SK-N-SH treated with all-trans-retinoic acid at 6 μM for 48 hours (cell line): ENCODE measurements at regions not wholly inside any gene's neighbourhood (a gene's known extent, or its start where the extent isn't known, plus 50 kb on each side); places are given as distances from the start of the nearest gene placed in this dataset.

Experiments
- ATAC-seq: fragments of 200-7000 bp; cut with Tn5 transposase; 3 replicates; pipeline ENCODE4 v1.9.1; 2020; ENCODE audit warnings: mild to moderate bottlenecking, moderate library complexity
- ARNTL ChIP-seq: fragments of 450-650 bp; formaldehyde crosslinking; IDR thresholded peaks from 2 replicates; pipeline ENCODE4 v1.5.0; 2020; ENCODE audit warnings: low read depth, mild to moderate bottlenecking, moderate library complexity, borderline replicate concordance
- BACH2 ChIP-seq: fragments of 250-450 bp; sonication (Bioruptor Pico); IDR thresholded peaks from 2 replicates; pipeline ENCODE4 v1.9.0; 2021; ENCODE audit warnings: mild to moderate bottlenecking, borderline replicate concordance
- CSDC2 ChIP-seq: fragments of 250-450 bp; sonication (Bioruptor Pico); IDR thresholded peaks from 2 replicates; pipeline ENCODE4 v1.5.0; 2020; ENCODE audit warnings: mild to moderate bottlenecking, moderate library complexity
- ESRRG ChIP-seq: fragments of 250-450 bp; sonication (Bioruptor Pico); IDR thresholded peaks from 2 replicates; pipeline ENCODE4 v1.6.1; 2021; ENCODE audit warnings: mild to moderate bottlenecking
- GLIS3 ChIP-seq: fragments of 250-450 bp; sonication (Bioruptor Pico); IDR thresholded peaks from 2 replicates; pipeline ENCODE4 v1.5.0; 2020; ENCODE audit warnings: mild to moderate bottlenecking, moderate library complexity
- ISL1 ChIP-seq: fragments of 250-450 bp; sonication (Bioruptor Pico); IDR thresholded peaks from 2 replicates; pipeline ENCODE4 v2.1.2; 2022; ENCODE audit warnings: mild to moderate bottlenecking, moderate library complexity
- OSR1 ChIP-seq: fragments of 250-450 bp; sonication (Bioruptor Pico); IDR thresholded peaks from 2 replicates; pipeline ENCODE4 v1.8.0; 2022; ENCODE audit warnings: moderate library complexity, mild to moderate bottlenecking, inconsistent platforms
- PPARA ChIP-seq: fragments of 250-450 bp; sonication (Bioruptor Pico); IDR thresholded peaks from 2 replicates; pipeline ENCODE4 v1.5.0; 2020; ENCODE audit warnings: mild to moderate bottlenecking, borderline replicate concordance
- RARB ChIP-seq: fragments of 250-450 bp; sonication (Bioruptor Pico); IDR thresholded peaks from 2 replicates; pipeline ENCODE4 v1.8.0; 2021; ENCODE audit warnings: mild to moderate bottlenecking, moderate library complexity
- TCF4 ChIP-seq: fragments of 250-450 bp; sonication (Bioruptor Pico); IDR thresholded peaks from 2 replicates; pipeline ENCODE4 v1.8.0; 2021; ENCODE audit warnings: mild to moderate bottlenecking, moderate library complexity, borderline replicate concordance
- TOX ChIP-seq: fragments of 250-450 bp; sonication (Bioruptor Pico); IDR thresholded peaks from 2 replicates; pipeline ENCODE4 v1.8.0; 2021; ENCODE audit warnings: mild to moderate bottlenecking, moderate library complexity, borderline replicate concordance
- ZC3H10 ChIP-seq: fragments of 250-450 bp; sonication (Bioruptor Pico); IDR thresholded peaks from 2 replicates; pipeline ENCODE4 v1.5.1; 2021; ENCODE audit warnings: mild to moderate bottlenecking, moderate library complexity
- ZFP3 ChIP-seq: fragments of 250-450 bp; sonication (Bioruptor Pico); IDR thresholded peaks from 2 replicates; pipeline ENCODE4 v1.5.0; 2020; ENCODE audit warnings: mild to moderate bottlenecking, moderate library complexity
- ZNF565 ChIP-seq: fragments of 450-650 bp; formaldehyde crosslinking; conservative IDR thresholded peaks from 2 replicates; pipeline ENCODE4 v1.5.0; 2020; ENCODE audit warnings: low read depth, mild to moderate bottlenecking, moderate library complexity
- ZNF70 ChIP-seq: fragments of 450-650 bp; formaldehyde crosslinking; IDR thresholded peaks from 2 replicates; pipeline ENCODE4 v1.5.0; 2020; ENCODE audit warnings: mild to moderate bottlenecking, moderate library complexity
- ZNF8 ChIP-seq: fragments of 450-650 bp; formaldehyde crosslinking; IDR thresholded peaks from 2 replicates; pipeline ENCODE4 v1.5.0; 2020; ENCODE audit warnings: mild to moderate bottlenecking, moderate library complexity
- TF ChIP-seq, protein P1 (sequence below): fragments of 250-450 bp; sonication (Bioruptor Pico); IDR thresholded peaks from 2 replicates; pipeline ENCODE4 v1.5.1; 2020; ENCODE audit warnings: low read depth, mild to moderate bottlenecking, moderate library complexity
- TF ChIP-seq, protein P2 (sequence below): fragments of 250-450 bp; sonication (Bioruptor Pico); IDR thresholded peaks from 2 replicates; pipeline ENCODE4 v1.8.0; 2021; ENCODE audit warnings: low read depth, mild to moderate bottlenecking, moderate library complexity, borderline replicate concordance
- TF ChIP-seq, protein P3 (sequence below): fragments of 250-450 bp; sonication (Bioruptor Pico); IDR thresholded peaks from 2 replicates; pipeline ENCODE4 v1.5.0; 2020; ENCODE audit warnings: mild to moderate bottlenecking, moderate library complexity
- TF ChIP-seq, protein P4 (sequence below): fragments of 250-450 bp; sonication (Bioruptor Pico); IDR thresholded peaks from 2 replicates; pipeline ENCODE4 v1.5.1; 2021; ENCODE audit warnings: mild to moderate bottlenecking, moderate library complexity
- TF ChIP-seq, protein P5 (sequence below): fragments of 250-450 bp; sonication (Bioruptor Pico); IDR thresholded peaks from 2 replicates; pipeline ENCODE4 v1.8.0; 2020; ENCODE audit warnings: mild to moderate bottlenecking, moderate library complexity, borderline replicate concordance

DNA sequence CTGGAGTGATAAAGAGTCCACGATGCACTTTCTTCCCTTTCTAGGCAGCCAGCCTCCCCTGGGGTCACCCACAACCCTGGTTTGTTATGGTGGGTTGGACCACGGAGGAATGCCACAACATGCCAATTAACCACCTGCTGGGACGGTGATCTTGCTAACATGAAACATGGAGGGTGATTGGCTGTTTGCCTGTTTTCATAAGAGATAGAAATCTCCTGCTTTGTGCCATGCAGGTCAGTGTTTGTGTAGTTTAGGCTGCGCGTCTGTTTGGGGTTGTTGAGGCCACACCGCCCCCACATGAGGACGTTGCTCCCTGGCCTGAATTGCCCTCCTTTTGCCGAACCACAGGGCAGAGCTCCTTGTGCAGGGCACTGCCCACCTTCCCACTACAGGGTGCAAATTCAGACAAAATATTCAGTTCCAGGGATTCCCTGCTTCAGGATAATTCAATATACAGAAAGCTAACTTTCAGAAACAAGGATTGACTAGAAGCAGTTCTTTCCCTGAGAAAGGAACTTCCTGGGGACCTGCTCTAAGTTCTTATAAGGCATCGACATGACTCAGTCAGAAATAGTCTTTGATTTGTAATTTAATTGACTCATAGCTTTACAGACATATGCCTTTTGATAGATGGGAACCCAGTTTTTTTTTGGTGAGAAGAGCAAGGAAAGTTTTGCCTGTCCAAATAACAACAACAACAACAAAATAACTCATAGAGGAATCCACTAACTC, 427.6 kb downstream of the GADD45G start:
- TF ChIP-seq CSDC2, result no peak
- no peak for TF ChIP-seq ZNF70 (CRISPR knock-in tag)
- no peak for TF ChIP-seq ZNF565
- no peak for TF ChIP-seq TCF4 (CRISPR knock-in tag)
- TF ChIP-seq, protein P1, sequence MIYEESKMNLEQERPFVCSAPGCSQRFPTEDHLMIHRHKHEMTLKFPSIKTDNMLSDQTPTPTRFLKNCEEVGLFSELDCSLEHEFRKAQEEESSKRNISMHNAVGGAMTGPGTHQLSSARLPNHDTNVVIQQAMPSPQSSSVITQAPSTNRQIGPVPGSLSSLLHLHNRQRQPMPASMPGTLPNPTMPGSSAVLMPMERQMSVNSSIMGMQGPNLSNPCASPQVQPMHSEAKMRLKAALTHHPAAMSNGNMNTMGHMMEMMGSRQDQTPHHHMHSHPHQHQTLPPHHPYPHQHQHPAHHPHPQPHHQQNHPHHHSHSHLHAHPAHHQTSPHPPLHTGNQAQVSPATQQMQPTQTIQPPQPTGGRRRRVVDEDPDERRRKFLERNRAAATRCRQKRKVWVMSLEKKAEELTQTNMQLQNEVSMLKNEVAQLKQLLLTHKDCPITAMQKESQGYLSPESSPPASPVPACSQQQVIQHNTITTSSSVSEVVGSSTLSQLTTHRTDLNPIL (CRISPR knock-in tag), result no peak
- TF ChIP-seq GLIS3, result no peak
- no peak for TF ChIP-seq PPARA (CRISPR knock-in tag)
- TF ChIP-seq ESRRG, result no peak
- no peak for TF ChIP-seq ZFP3
- TF ChIP-seq BACH2, result no peak
- TF ChIP-seq, protein P2, sequence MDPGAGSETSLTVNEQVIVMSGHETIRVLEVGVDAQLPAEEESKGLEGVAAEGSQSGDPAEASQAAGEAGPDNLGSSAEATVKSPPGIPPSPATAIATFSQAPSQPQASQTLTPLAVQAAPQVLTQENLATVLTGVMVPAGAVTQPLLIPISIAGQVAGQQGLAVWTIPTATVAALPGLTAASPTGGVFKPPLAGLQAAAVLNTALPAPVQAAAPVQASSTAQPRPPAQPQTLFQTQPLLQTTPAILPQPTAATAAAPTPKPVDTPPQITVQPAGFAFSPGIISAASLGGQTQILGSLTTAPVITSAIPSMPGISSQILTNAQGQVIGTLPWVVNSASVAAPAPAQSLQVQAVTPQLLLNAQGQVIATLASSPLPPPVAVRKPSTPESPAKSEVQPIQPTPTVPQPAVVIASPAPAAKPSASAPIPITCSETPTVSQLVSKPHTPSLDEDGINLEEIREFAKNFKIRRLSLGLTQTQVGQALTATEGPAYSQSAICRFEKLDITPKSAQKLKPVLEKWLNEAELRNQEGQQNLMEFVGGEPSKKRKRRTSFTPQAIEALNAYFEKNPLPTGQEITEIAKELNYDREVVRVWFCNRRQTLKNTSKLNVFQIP (CRISPR knock-in tag), result no peak
- no peak for TF ChIP-seq TOX
- TF ChIP-seq, protein P3, sequence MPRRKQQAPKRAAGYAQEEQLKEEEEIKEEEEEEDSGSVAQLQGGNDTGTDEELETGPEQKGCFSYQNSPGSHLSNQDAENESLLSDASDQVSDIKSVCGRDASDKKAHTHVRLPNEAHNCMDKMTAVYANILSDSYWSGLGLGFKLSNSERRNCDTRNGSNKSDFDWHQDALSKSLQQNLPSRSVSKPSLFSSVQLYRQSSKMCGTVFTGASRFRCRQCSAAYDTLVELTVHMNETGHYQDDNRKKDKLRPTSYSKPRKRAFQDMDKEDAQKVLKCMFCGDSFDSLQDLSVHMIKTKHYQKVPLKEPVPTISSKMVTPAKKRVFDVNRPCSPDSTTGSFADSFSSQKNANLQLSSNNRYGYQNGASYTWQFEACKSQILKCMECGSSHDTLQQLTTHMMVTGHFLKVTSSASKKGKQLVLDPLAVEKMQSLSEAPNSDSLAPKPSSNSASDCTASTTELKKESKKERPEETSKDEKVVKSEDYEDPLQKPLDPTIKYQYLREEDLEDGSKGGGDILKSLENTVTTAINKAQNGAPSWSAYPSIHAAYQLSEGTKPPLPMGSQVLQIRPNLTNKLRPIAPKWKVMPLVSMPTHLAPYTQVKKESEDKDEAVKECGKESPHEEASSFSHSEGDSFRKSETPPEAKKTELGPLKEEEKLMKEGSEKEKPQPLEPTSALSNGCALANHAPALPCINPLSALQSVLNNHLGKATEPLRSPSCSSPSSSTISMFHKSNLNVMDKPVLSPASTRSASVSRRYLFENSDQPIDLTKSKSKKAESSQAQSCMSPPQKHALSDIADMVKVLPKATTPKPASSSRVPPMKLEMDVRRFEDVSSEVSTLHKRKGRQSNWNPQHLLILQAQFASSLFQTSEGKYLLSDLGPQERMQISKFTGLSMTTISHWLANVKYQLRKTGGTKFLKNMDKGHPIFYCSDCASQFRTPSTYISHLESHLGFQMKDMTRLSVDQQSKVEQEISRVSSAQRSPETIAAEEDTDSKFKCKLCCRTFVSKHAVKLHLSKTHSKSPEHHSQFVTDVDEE (CRISPR knock-in tag), result no peak
- TF ChIP-seq, protein P4, sequence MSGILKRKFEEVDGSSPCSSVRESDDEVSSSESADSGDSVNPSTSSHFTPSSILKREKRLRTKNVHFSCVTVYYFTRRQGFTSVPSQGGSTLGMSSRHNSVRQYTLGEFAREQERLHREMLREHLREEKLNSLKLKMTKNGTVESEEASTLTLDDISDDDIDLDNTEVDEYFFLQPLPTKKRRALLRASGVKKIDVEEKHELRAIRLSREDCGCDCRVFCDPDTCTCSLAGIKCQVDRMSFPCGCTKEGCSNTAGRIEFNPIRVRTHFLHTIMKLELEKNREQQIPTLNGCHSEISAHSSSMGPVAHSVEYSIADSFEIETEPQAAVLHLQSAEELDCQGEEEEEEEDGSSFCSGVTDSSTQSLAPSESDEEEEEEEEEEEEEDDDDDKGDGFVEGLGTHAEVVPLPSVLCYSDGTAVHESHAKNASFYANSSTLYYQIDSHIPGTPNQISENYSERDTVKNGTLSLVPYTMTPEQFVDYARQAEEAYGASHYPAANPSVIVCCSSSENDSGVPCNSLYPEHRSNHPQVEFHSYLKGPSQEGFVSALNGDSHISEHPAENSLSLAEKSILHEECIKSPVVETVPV, result no peak
- TF ChIP-seq, protein P5, sequence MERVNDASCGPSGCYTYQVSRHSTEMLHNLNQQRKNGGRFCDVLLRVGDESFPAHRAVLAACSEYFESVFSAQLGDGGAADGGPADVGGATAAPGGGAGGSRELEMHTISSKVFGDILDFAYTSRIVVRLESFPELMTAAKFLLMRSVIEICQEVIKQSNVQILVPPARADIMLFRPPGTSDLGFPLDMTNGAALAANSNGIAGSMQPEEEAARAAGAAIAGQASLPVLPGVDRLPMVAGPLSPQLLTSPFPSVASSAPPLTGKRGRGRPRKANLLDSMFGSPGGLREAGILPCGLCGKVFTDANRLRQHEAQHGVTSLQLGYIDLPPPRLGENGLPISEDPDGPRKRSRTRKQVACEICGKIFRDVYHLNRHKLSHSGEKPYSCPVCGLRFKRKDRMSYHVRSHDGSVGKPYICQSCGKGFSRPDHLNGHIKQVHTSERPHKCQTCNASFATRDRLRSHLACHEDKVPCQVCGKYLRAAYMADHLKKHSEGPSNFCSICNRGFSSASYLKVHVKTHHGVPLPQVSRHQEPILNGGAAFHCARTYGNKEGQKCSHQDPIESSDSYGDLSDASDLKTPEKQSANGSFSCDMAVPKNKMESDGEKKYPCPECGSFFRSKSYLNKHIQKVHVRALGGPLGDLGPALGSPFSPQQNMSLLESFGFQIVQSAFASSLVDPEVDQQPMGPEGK, result no peak
- ATAC-seq, result no peak

DNA sequence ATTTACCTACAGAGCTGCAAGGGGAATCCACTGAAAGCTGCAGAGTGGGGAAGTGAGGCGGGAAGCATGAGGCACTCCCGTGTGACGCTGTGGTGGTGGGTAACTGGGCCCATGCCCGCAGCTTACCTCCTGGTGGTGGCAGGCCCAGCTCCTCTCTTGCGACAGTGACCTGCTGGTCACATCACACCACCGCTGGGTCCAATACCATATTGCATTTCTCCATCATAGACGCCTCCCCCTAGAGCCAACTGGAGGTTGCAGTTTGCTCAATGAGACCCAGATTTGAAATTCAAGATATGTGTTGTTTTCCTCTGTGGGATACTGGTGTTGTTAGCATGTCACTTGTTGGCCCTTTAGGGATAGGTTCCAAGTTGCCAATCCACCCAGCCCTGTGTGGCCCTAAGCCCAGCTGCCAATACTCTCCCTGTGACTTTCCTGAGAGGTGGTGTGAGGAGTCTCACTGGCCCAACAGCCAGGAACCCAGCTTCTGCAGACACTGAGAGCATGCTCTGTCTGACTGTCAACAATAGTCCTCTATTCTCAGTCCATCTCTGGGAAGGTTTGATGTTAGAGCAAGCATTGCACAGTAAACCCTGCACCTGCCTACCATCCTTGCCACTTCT, 428.3 kb downstream of the GADD45G start:
- ATAC-seq, result no peak
- TF ChIP-seq PPARA (CRISPR knock-in tag) (no peak), ZFP3 (no peak), ESRRG (no peak), ZC3H10 (CRISPR knock-in tag) (no peak), OSR1 (CRISPR knock-in tag) (no peak), ZNF70 (CRISPR knock-in tag) (no peak), ISL1 (no peak), ZNF565 (no peak), ZNF8 (CRISPR knock-in tag) (no peak), CSDC2 (no peak), TCF4 (CRISPR knock-in tag) (no peak), TOX (no peak), RARB (no peak), BACH2 (no peak), ARNTL (CRISPR knock-in tag) (no peak)
- TF ChIP-seq, protein P5, result no peak
- TF ChIP-seq, protein P1 (CRISPR knock-in tag), result no peak
- TF ChIP-seq, protein P3 (CRISPR knock-in tag), result no peak
